ENCODE measurements at regions not wholly inside any gene's neighbourhood (a gene's known extent, or its start where the extent isn't known, plus 50 kb on each side); places are given as distances from the start of the nearest gene placed in this dataset.

GRCh38 chr20:43863821-43864544 is 50.7 kb upstream of the TOX2 start:
- no peak for FAIRE-seq

GRCh38 chr20:43863330-43863729 is 51.3 kb upstream of the TOX2 start:
- no peak for FAIRE-seq

- FAIRE-seq = no peak
These were observed 52.2 kb upstream of the TOX2 start for GRCh38 chr20:43862438-43862837.

- FAIRE-seq = no peak
These were observed 54.7 kb upstream of the TOX2 start for GRCh38 chr20:43859994-43860393.

GRCh38 chr20:43857932-43858331 is 56.7 kb upstream of the TOX2 start:
- peak; percentile 25 for FAIRE-seq

- FAIRE-seq = no peak
These were observed 57.5 kb upstream of the TOX2 start for GRCh38 chr20:43857127-43857526.

GRCh38 chr20:43855803-43856202 is 58.8 kb upstream of the TOX2 start:
- FAIRE-seq = peak; percentile 63

GRCh38 chr20:43853918-43854317 is 60.7 kb upstream of the TOX2 start:
- FAIRE-seq = no peak

- FAIRE-seq = no peak
These were observed 61.4 kb upstream of the TOX2 start for GRCh38 chr20:43853174-43853803.

- no peak for FAIRE-seq
These were observed 65.0 kb upstream of the TOX2 start for GRCh38 chr20:43849496-43850186.

GRCh38 chr20:43846516-43846905 is 68.1 kb upstream of the TOX2 start:
- no peak for FAIRE-seq

GRCh38 chr20:43844778-43845614 is 69.7 kb upstream of the TOX2 start:
- FAIRE-seq = no peak

- FAIRE-seq = no peak
These were observed 70.5 kb upstream of the TOX2 start for GRCh38 chr20:43843965-43844660.

GRCh38 chr20:43843096-43843964 is 71.3 kb upstream of the TOX2 start:
- no peak for FAIRE-seq

- no peak for FAIRE-seq
These were observed 72.3 kb upstream of the TOX2 start for GRCh38 chr20:43842126-43843020.

- FAIRE-seq = no peak
These were observed 74.1 kb upstream of the TOX2 start for GRCh38 chr20:43840382-43841070.

GRCh38 chr20:43839793-43840199 is 74.9 kb upstream of the TOX2 start:
- FAIRE-seq = no peak

GRCh38 chr20:43838703-43839060 is 76.0 kb upstream of the TOX2 start:
- no peak for FAIRE-seq

- no peak for FAIRE-seq
These were observed 76.6 kb upstream of the TOX2 start for GRCh38 chr20:43837856-43838702.
